H1 (cell line): ENCODE measurements at regions not wholly inside any gene's neighbourhood (a gene's known extent, or its start where the extent isn't known, plus 50 kb on each side); places are given as distances from the start of the nearest gene placed in this dataset.

Source experiments
- E2F6 ChIP-seq: IDR thresholded peaks from 2 replicates; pipeline ENCODE4 v1.6.1; 2012; ENCODE audit warnings: inconsistent platforms
- MAX ChIP-seq: IDR thresholded peaks from 2 replicates; pipeline ENCODE4 v1.6.1; 2012; ENCODE audit warnings: inconsistent platforms
- NANOG ChIP-seq: IDR thresholded peaks from 2 replicates; pipeline ENCODE4 v1.6.1; 2011; ENCODE audit warnings: low read length, low read depth, mild to moderate bottlenecking, inconsistent platforms; ENCODE audit not compliant: insufficient read depth, poor library complexity, severe bottlenecking
- RFX5 ChIP-seq: IDR thresholded peaks from 2 replicates; pipeline ENCODE4 v1.6.1; 2011; ENCODE audit warnings: low read depth, low read length, improper control_type of control experiment, borderline replicate concordance

DNA sequence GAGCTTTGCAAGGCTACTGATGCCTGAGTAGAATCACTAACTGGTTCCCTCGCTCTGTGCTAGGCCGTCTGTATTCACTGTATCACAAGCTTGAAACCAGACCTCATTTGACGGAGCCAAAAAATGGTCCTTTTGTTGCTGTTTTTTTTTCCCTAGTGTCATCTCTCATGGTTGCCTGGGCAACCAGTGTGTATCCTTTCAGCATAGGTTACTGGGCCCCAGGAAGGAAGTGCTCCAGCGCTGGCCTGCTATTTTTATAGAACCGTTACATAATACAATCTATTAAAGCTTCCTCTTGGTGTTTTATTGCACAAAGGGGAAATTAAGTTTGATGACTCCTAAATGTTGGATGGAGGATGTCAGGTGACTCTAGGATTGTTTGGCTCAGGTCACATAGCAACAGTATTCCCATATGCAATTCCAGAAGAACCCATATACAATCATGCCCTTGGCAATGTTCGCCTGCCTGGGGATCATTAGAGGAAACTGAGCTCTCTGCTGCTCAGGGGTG lies 220.4 kb downstream of the SPRY1 start (continued):
- no peak for TF ChIP-seq E2F6
- no peak for TF ChIP-seq MAX
- no peak for TF ChIP-seq NANOG
- no peak for TF ChIP-seq RFX5
